Hepatic stellate cell (primary cell): ENCODE measurements at regions not wholly inside any gene's neighbourhood (a gene's known extent, or its start where the extent isn't known, plus 50 kb on each side); places are given as distances from the start of the nearest gene placed in this dataset.
A peak's percentile ranks its signal among the peaks of the same experiment; 100 is the strongest.
"Not testable (repeated sequence)": the region's sequence is repeated elsewhere in the genome, so short reads cannot be mapped to it uniquely, and the experiment has no call there.

ENCODE experiments used
- DNase-seq: peaks from one replicate; pipeline ENCODE4 v3.0.0; 2011; ENCODE audit warnings: low spot score

GRCh38 chr10:5268743-5269142 lies 72.1 kb downstream of the AKR1C4 start:
- DNase-seq: no peak

GRCh38 chr10:5269791-5270190 lies 73.2 kb downstream of the AKR1C4 start:
- no peak for DNase-seq

GRCh38 chr10:5271526-5271925 lies 74.9 kb downstream of the AKR1C4 start:
- no peak for DNase-seq

GRCh38 chr10:5272065-5272803 lies 75.6 kb downstream of the AKR1C4 start:
- DNase-seq: no peak

GRCh38 chr10:5274795-5275194 lies 78.2 kb downstream of the AKR1C4 start:
- no peak for DNase-seq

GRCh38 chr10:5281356-5281755 lies 83.4 kb upstream of the UCN3 start:
- no peak for DNase-seq

- no peak for DNase-seq
Measured at GRCh38 chr10:5282137-5282536, 82.6 kb upstream of the UCN3 start.

- peak; percentile 26 for DNase-seq
Measured at GRCh38 chr10:5283305-5284158, 81.2 kb upstream of the UCN3 start.

GRCh38 chr10:5284311-5285057 lies 80.3 kb upstream of the UCN3 start:
- DNase-seq: peak; percentile 63

- no peak for DNase-seq
Measured at GRCh38 chr10:5285186-5285585, 79.6 kb upstream of the UCN3 start.

- DNase-seq: no peak
Measured at GRCh38 chr10:5288359-5288758, 76.4 kb upstream of the UCN3 start.

- not testable (repeated sequence) for DNase-seq
Measured at GRCh38 chr10:5289228-5289627, 75.5 kb upstream of the UCN3 start.

GRCh38 chr10:5291501-5292195 lies 73.1 kb upstream of the UCN3 start:
- DNase-seq: peak; percentile 82

- no peak for DNase-seq
Measured at GRCh38 chr10:5292196-5292735, 72.5 kb upstream of the UCN3 start.

- DNase-seq: not testable (repeated sequence)
Measured at GRCh38 chr10:5292970-5293369, 71.8 kb upstream of the UCN3 start.

GRCh38 chr10:5293691-5294550 lies 70.8 kb upstream of the UCN3 start:
- peak; percentile 50 for DNase-seq

- no peak for DNase-seq
Measured at GRCh38 chr10:5297466-5297865, 67.3 kb upstream of the UCN3 start.

GRCh38 chr10:5297996-5298395 lies 66.8 kb upstream of the UCN3 start:
- no peak for DNase-seq

GRCh38 chr10:5299950-5300349 lies 64.8 kb upstream of the UCN3 start:
- DNase-seq: no peak

GRCh38 chr10:5303504-5303903 lies 61.3 kb upstream of the UCN3 start:
- no peak for DNase-seq

GRCh38 chr10:5305374-5305773 lies 59.4 kb upstream of the UCN3 start:
- DNase-seq: no peak
